ENCODE measurements at regions not wholly inside any gene's neighbourhood (a gene's known extent, or its start where the extent isn't known, plus 50 kb on each side); places are given as distances from the start of the nearest gene placed in this dataset.
"Not testable (repeated sequence)": the region's sequence is repeated elsewhere in the genome, so short reads cannot be mapped to it uniquely, and the experiment has no call there.

GRCh38 chr6:66568271-66568670 lies 861.2 kb upstream of the EYS start:
- in situ Hi-C loops (cut with HindIII; ENCODE audit: low sequenced_read_pairs): no loop called here

- in situ Hi-C loops (cut with HindIII; ENCODE audit: low sequenced_read_pairs): no loop called here
Measured at GRCh38 chr6:66561479-66561878, 854.5 kb upstream of the EYS start.

GRCh38 chr6:66558189-66558588 lies 851.2 kb upstream of the EYS start:
- in situ Hi-C loops (cut with HindIII; ENCODE audit: low sequenced_read_pairs): no loop called here

- in situ Hi-C loops (cut with HindIII; ENCODE audit: low sequenced_read_pairs): no loop called here
Measured at GRCh38 chr6:66556936-66557335, 849.9 kb upstream of the EYS start.

GRCh38 chr6:66555082-66555481 lies 848.1 kb upstream of the EYS start:
- in situ Hi-C loops (cut with HindIII; ENCODE audit: low sequenced_read_pairs): no loop called here

GRCh38 chr6:66553441-66553840 lies 846.4 kb upstream of the EYS start:
- in situ Hi-C loops (cut with HindIII; ENCODE audit: low sequenced_read_pairs): no loop called here

- in situ Hi-C loops (cut with HindIII; ENCODE audit: low sequenced_read_pairs): no loop called here
Measured at GRCh38 chr6:66538551-66539135, 831.6 kb upstream of the EYS start.

GRCh38 chr6:66533921-66534404 lies 826.9 kb upstream of the EYS start:
- in situ Hi-C loops (cut with HindIII; ENCODE audit: low sequenced_read_pairs): no loop called here

GRCh38 chr6:66526061-66526460 lies 819.0 kb upstream of the EYS start:
- in situ Hi-C loops (cut with HindIII; ENCODE audit: low sequenced_read_pairs): no loop called here

- in situ Hi-C loops (cut with HindIII; ENCODE audit: low sequenced_read_pairs): no loop called here
Measured at GRCh38 chr6:66522864-66523263, 815.8 kb upstream of the EYS start.

- in situ Hi-C loops (cut with HindIII; ENCODE audit: low sequenced_read_pairs): no loop called here
Measured at GRCh38 chr6:66516377-66516776, 809.4 kb upstream of the EYS start.

- in situ Hi-C loops (cut with HindIII; ENCODE audit: low sequenced_read_pairs): no loop called here
Measured at GRCh38 chr6:66508433-66508832, 801.4 kb upstream of the EYS start.

GRCh38 chr6:66499851-66500250 lies 792.8 kb upstream of the EYS start:
- in situ Hi-C loops (cut with HindIII; ENCODE audit: low sequenced_read_pairs): no loop called here

- in situ Hi-C loops (cut with HindIII; ENCODE audit: low sequenced_read_pairs): no loop called here
Measured at GRCh38 chr6:66496659-66497058, 789.6 kb upstream of the EYS start.

GRCh38 chr6:66494643-66495042 lies 787.6 kb upstream of the EYS start:
- in situ Hi-C loops (cut with HindIII; ENCODE audit: low sequenced_read_pairs): not testable (repeated sequence)

GRCh38 chr6:66489269-66489987 lies 782.4 kb upstream of the EYS start:
- in situ Hi-C loops (cut with HindIII; ENCODE audit: low sequenced_read_pairs): no loop called here

GRCh38 chr6:66481216-66481615 lies 774.2 kb upstream of the EYS start:
- in situ Hi-C loops (cut with HindIII; ENCODE audit: low sequenced_read_pairs): no loop called here

GRCh38 chr6:66478705-66479104 lies 771.7 kb upstream of the EYS start:
- in situ Hi-C loops (cut with HindIII; ENCODE audit: low sequenced_read_pairs): no loop called here

GRCh38 chr6:66435321-66435720 lies 728.3 kb upstream of the EYS start:
- in situ Hi-C loops (cut with HindIII; ENCODE audit: low sequenced_read_pairs): no loop called here

GRCh38 chr6:66429210-66429609 lies 722.2 kb upstream of the EYS start:
- in situ Hi-C loops (cut with HindIII; ENCODE audit: low sequenced_read_pairs): no loop called here

GRCh38 chr6:66423047-66423446 lies 716.0 kb upstream of the EYS start:
- in situ Hi-C loops (cut with HindIII; ENCODE audit: low sequenced_read_pairs): no loop called here

GRCh38 chr6:66421570-66421969 lies 714.5 kb upstream of the EYS start:
- in situ Hi-C loops (cut with HindIII; ENCODE audit: low sequenced_read_pairs): no loop called here

GRCh38 chr6:66418906-66419305 lies 711.9 kb upstream of the EYS start:
- in situ Hi-C loops (cut with HindIII; ENCODE audit: low sequenced_read_pairs): no loop called here
